GDM1 (cell line): ENCODE measurements at regions not wholly inside any gene's neighbourhood (a gene's known extent, or its start where the extent isn't known, plus 50 kb on each side); places are given as distances from the start of the nearest gene placed in this dataset.

Source experiments
- DNase-seq: peaks from one replicate; lab custom pipeline; 2025; lab: John Stamatoyannopoulos, UW

GRCh38 chr1:113219828-113220227 lies 146.8 kb downstream of the LRIG2 start:
- DNase-seq = no peak

- DNase-seq = no peak
Observed at GRCh38 chr1:113223040-113223439, 150.0 kb downstream of the LRIG2 start.

- no peak for DNase-seq
Observed at GRCh38 chr1:113223546-113223945, 150.5 kb downstream of the LRIG2 start.

- no peak for DNase-seq
Observed at GRCh38 chr1:113226148-113226547, 153.2 kb downstream of the LRIG2 start.

- DNase-seq = no peak
Observed at GRCh38 chr1:113231866-113232265, 158.4 kb upstream of the MAGI3 start.

- no peak for DNase-seq
Observed at GRCh38 chr1:113233441-113233840, 156.9 kb upstream of the MAGI3 start.

- no peak for DNase-seq
Observed at GRCh38 chr1:113241237-113241636, 149.1 kb upstream of the MAGI3 start.

GRCh38 chr1:113242481-113242880 lies 147.8 kb upstream of the MAGI3 start:
- DNase-seq = no peak

GRCh38 chr1:113243529-113243928 lies 146.8 kb upstream of the MAGI3 start:
- DNase-seq = no peak

GRCh38 chr1:113244112-113244820 lies 146.0 kb upstream of the MAGI3 start:
- DNase-seq = no peak

GRCh38 chr1:113245252-113245651 lies 145.1 kb upstream of the MAGI3 start:
- DNase-seq = no peak

- DNase-seq = no peak
Observed at GRCh38 chr1:113246929-113247328, 143.4 kb upstream of the MAGI3 start.

GRCh38 chr1:113247355-113247754 lies 143.0 kb upstream of the MAGI3 start:
- no peak for DNase-seq

GRCh38 chr1:113247782-113248181 lies 142.5 kb upstream of the MAGI3 start:
- DNase-seq = no peak

GRCh38 chr1:113248494-113248893 lies 141.8 kb upstream of the MAGI3 start:
- no peak for DNase-seq

- DNase-seq = no peak
Observed at GRCh38 chr1:113250161-113250560, 140.2 kb upstream of the MAGI3 start.

GRCh38 chr1:113252166-113252565 lies 138.1 kb upstream of the MAGI3 start:
- DNase-seq = no peak

- no peak for DNase-seq
Observed at GRCh38 chr1:113253187-113253586, 137.1 kb upstream of the MAGI3 start.

GRCh38 chr1:113253590-113253989 lies 136.7 kb upstream of the MAGI3 start:
- DNase-seq = no peak

GRCh38 chr1:113255038-113255719 lies 135.1 kb upstream of the MAGI3 start:
- DNase-seq = no peak

GRCh38 chr1:113255720-113256347 lies 134.5 kb upstream of the MAGI3 start:
- no peak for DNase-seq

GRCh38 chr1:113256348-113256729 lies 134.0 kb upstream of the MAGI3 start:
- DNase-seq = no peak

GRCh38 chr1:113259988-113260387 lies 130.3 kb upstream of the MAGI3 start:
- DNase-seq = no peak
